ENCODE measurements at regions not wholly inside any gene's neighbourhood (a gene's known extent, or its start where the extent isn't known, plus 50 kb on each side); places are given as distances from the start of the nearest gene placed in this dataset.
"Not testable (repeated sequence)": the region's sequence is repeated elsewhere in the genome, so short reads cannot be mapped to it uniquely, and the experiment has no call there.

DNA sequence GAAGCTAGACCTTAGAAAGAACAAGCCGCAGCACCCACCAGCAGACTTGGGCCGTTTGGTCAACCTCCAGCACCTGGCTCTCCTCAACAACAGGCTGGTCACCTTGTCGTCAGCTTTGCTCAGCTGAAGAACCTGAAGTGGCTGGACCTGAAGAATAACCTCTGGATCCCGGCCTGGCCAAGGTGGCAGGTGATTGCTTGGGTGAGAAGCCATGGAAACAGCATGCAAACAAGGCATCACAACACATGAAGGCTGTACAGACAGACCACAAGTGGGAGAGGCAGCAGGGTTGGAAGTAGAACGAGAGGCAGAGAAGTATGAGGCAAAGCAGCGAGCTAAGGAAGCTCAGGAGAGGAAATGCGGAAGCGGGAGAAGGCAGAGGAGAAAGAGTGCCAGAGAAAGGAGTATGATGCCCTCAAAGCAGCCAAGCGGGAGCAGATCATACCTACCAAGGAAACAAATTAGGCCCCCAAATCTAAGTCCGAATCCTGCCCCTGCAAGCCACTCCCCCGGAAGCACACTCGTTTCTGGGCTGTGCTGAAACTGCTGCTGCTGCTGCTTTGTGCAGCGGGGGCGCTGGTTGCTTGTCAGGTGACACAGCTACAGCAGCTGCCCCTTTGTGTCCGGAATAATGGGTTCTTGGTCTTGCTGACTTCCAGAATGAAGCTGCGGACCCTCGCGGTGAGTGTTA is 121.6 kb upstream of the LGSN start:
- DNase-seq, result peak; percentile 11 to 53

DNA sequence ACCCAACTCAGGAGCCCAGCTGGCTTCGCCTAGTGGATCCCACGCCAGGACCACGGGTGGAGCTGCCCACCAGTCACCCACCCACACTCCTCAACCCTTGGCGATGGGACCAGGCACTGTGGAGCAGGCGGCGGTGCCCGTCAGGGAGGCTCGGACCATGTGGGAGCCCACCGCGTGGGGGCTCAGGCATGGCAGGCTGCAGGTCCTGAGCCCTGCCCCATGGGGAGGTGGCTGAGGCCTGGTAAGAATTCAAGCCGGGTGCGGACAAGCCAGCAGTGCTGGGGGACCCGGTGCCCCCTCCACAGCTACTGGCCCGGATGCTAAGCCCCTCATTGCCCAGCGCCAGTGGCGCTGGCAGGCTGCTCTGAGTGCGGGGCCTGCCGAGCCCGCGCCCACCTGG is 123.1 kb upstream of the LGSN start:
- DNase-seq, result no peak

- no peak for DNase-seq
Observed at GRCh38 chr6:63444768-63445167, 125.0 kb upstream of the LGSN start.

- DNase-seq, result no peak
Observed at GRCh38 chr6:63446405-63446804, 125.9 kb upstream of the LOC128125822 start.

- DNase-seq, result no peak
Observed at GRCh38 chr6:63447134-63447533, 125.1 kb upstream of the LOC128125822 start.

GRCh38 chr6:63448229-63448628 is 124.1 kb upstream of the LOC128125822 start:
- no peak for DNase-seq

- DNase-seq, result no peak
Observed at GRCh38 chr6:63449714-63450113, 122.6 kb upstream of the LOC128125822 start.

- DNase-seq, result no peak
Observed at GRCh38 chr6:63451238-63451637, 121.0 kb upstream of the LOC128125822 start.

DNA sequence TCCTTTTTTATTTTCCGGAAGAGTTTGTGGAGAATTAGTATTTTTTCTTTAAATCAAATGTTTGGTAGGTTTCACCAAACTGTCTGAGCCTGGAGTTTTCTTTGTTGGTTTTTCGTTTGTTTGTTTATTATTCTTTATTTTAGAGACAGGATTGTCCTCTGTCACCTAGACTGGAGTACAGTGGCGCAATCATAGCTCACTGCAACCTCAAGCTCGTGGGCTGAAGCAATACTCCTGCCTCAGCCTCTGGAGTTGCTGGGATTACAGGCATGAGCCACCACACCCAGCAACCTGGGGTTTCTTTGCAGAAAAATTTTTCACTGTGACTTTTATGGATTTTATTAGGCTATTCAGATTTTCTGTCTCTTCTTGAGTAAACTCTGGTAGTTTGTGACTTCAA is 120.2 kb upstream of the LOC128125822 start:
- DNase-seq, result no peak

GRCh38 chr6:63456734-63457133 is 115.5 kb upstream of the LOC128125822 start:
- DNase-seq, result no peak

GRCh38 chr6:63458480-63459115 is 113.7 kb upstream of the LOC128125822 start:
- DNase-seq, result no peak

DNA sequence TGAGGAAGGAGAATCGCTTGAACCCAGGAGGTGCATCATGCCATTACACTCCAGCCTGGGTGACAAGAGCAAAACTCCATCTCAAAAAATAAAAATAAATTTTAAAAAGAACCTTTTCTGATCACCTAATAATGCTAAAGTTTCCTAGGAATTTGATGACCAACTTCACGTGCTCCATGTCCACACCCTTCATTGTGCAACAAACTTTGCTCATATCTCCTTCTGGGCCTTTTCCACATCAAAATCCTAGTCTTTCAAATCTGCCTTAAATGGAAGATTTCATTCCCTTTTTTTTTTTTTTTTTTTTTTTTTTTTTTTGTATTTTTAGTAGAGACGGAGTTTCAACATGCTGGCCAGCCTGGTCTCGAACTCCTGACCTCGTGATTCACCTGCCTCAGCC is 112.5 kb upstream of the LOC128125822 start:
- DNase-seq, result no peak

DNA sequence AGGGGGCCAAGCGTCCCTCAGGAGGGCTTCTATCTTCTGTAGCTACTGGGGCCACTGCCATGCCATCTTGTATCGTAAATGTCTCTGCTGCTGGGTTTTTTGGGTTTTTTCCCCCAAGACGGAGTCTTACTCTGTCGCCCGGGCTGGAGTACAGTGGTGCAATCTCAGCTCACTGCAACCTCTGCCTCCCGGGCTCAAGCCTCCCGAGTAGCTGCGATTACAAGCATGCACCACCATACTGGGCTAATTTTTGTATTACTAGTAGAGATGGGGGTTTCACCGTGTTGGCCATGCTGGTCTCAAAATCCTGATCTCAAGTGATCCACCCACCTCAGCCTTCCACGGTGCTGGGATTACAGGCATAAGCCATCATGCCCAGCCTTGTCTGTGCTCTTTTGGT is 111.3 kb upstream of the LOC128125822 start:
- DNase-seq, result no peak

GRCh38 chr6:63464060-63464459 is 108.2 kb upstream of the LOC128125822 start:
- DNase-seq, result no peak

DNA sequence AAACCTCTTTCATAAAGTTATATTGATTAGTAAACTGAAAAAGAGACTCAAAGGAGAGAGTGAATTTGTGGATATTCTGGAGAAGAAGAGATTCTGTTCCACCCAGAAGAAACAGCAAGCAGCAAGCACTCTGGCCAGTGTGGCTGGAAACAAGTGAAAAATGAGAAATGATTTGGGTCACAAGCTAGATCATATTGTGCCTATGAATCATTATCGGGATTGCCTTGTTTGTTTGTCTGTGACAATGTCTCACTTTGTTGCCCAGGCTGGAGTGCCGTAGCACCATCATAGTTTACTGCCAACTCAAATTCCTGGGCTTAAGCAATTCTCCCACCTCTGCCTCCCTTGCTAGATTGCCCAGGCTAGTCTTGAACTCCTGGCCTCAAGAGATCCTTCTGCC is 106.5 kb upstream of the LOC128125822 start:
- DNase-seq, result no peak

DNA sequence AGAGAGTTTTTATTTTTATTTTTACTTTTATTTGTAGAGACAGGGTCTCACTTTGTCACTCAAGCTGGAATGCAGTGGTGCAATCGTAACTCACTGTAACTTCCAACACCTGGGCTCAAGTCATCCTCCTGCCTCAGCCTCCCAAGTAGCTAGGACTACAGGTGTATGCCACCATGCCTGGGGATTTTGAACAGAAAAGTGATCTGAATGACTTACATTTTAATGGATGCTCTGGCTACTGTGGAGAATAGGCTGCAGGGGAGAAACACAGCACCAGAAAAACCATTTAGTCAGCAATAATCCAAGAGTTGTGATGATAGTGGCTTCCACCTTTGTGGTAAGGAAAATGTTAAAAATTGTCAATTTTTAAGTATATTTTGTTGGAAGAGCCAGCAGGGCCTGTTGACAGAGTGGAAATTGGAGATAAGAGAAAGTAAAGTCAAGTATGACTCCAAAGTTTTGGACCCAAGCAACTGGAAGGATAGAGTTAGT is 106.0 kb upstream of the LOC128125822 start:
- DNase-seq, result no peak

GRCh38 chr6:63467247-63467954 is 104.9 kb upstream of the LOC128125822 start:
- no peak for DNase-seq

- not testable (repeated sequence) for DNase-seq
Observed at GRCh38 chr6:63471145-63471544, 101.1 kb upstream of the LOC128125822 start.

GRCh38 chr6:63471654-63472053 is 100.6 kb upstream of the LOC128125822 start:
- DNase-seq, result no peak

GRCh38 chr6:63475707-63476106 is 96.6 kb upstream of the LOC128125822 start:
- no peak for DNase-seq

DNA sequence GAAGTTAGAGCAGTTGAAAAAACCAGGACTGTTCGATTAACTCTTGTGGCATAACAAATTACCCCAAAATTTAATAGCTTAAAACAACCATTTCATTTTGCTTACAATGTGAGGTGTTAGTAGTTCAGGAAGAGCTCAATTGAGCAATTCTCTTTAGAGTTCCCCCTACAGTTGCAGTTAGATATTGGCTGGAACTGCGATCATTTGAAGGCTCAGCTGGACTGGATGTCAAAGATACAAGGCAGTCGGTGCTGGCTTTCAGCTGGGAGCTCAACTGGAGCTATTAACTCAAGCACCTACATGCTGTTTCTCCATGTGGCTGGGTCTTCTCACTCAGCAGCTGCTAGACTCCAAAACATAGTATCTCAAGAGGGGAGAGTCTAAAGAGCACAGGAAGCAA is 96.0 kb upstream of the LOC128125822 start:
- no peak for DNase-seq

- no peak for DNase-seq
Observed at GRCh38 chr6:63477422-63478040, 94.7 kb upstream of the LOC128125822 start.

DNA sequence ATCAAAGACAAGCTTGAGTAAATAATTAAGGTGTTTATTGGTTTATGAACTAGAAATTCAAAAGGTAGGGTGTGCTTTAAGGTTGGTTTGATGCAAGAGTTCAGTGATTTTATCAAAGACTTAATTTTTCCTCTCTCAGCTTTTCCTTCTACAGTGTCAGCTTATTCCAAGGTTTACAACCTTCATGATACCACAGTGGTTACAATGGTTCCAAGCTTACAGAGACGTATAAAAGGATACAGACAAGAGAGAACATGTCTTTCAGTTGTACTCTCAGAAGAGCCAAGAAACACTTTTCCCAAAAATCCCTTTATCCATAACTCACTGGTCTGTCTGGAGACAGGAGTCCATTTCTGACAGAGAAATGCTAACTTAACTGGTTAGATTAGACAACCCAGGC is 93.5 kb upstream of the LOC128125822 start:
- DNase-seq, result no peak

DNA sequence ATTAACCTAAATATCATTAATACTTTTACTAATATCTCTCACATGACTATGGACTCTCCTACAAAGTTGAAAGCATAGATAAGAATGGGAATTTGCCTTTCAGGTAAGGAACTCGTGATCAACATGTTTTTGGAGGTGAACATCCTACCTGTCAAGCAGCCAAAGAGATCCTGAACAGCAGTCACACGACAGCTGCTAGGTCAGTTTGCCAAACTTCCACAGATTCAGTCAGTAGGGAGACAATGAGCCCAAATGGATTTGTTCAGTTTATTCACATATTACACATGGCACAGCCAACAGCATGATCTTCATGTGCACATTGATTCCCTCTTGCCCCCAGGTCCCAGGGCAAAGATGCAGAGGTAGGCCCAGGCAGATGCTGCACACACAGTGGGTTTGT is 86.1 kb upstream of the LOC128125822 start:
- DNase-seq, result no peak

Data from NCI-H526 (cell line).